Suprapubic skin (tissue), 4 donors: ENCODE measurements at regions not wholly inside any gene's neighbourhood (a gene's known extent, or its start where the extent isn't known, plus 50 kb on each side); places are given as distances from the start of the nearest gene placed in this dataset.

ENCODE experiments used
- CTCF ChIP-seq, 2 donors: fragments of 200-600 bp in 1 of 2; fragments of 450-650 bp in 1 of 2; sonication (generic) in 1 of 2; IDR thresholded peaks; one replicate each; pipeline ENCODE4 v1.5.1; 2016 to 2019; ENCODE audit warnings: antibody characterized with exemption in 2 of 2, mild to moderate bottlenecking in 1 of 2, moderate library complexity in 1 of 2
- EP300 ChIP-seq: sonication (generic); formaldehyde crosslinking; IDR thresholded peaks from one replicate; pipeline ENCODE4 v1.6.1; 2017; ENCODE audit warnings: antibody characterized with exemption
- POLR2A ChIP-seq, 2 donors: fragments of 450-650 bp; IDR thresholded peaks; one replicate each; pipeline ENCODE4 v1.6.1; 2017; ENCODE audit warnings: antibody characterized with exemption in 2 of 2, mild to moderate bottlenecking in 2 of 2, moderate library complexity in 2 of 2
- POLR2AphosphoS5 ChIP-seq, 3 donors: sonication (generic); formaldehyde crosslinking; IDR thresholded peaks; one replicate each; pipeline ENCODE4 v1.6.1; 2017; ENCODE audit warnings: antibody characterized with exemption in 3 of 3

GRCh38 chr3:966341-966740, 126.5 kb upstream of the CNTN6 start:
- TF ChIP-seq CTCF (IDR thresholded peaks at IDR 0.05) (no peak), POLR2A (IDR thresholded peaks at IDR 0.05) (no peak), EP300 (no peak), POLR2AphosphoS5 (IDR thresholded peaks at IDR 0.05) (no peak)
